Suprapubic skin (tissue), 4 donors: ENCODE measurements at regions not wholly inside any gene's neighbourhood (a gene's known extent, or its start where the extent isn't known, plus 50 kb on each side); places are given as distances from the start of the nearest gene placed in this dataset.

ENCODE experiments used
- DNase-seq, 2 donors: peaks; one replicate each; pipeline ENCODE4 v3.0.0-alpha.2; 2019; ENCODE audit warnings: low spot score in 2 of 2
- H3K27ac ChIP-seq: fragments of 200-600 bp; sonication (generic); one replicate; pipeline ENCODE4 v1.5.1; 2019
- H3K27me3 ChIP-seq: fragments of 200-600 bp; sonication (generic); one replicate; pipeline ENCODE4 v1.5.1; 2019
- H3K36me3 ChIP-seq: fragments of 200-600 bp; sonication (generic); one replicate; pipeline ENCODE4 v1.5.1; 2019
- H3K4me1 ChIP-seq: fragments of 200-600 bp; sonication (generic); one replicate; pipeline ENCODE4 v1.5.1; 2019
- H3K4me3 ChIP-seq: fragments of 200-600 bp; sonication (generic); one replicate; pipeline ENCODE4 v1.5.1; 2019; ENCODE audit warnings: mild to moderate bottlenecking
- H3K9me3 ChIP-seq: fragments of 200-600 bp; sonication (generic); one replicate; pipeline ENCODE4 v1.5.1; 2019
- CTCF ChIP-seq, 2 donors: fragments of 200-600 bp in 1 of 2; fragments of 450-650 bp in 1 of 2; sonication (generic) in 1 of 2; IDR thresholded peaks; one replicate each; pipeline ENCODE4 v1.5.1; 2016 to 2019; ENCODE audit warnings: antibody characterized with exemption in 2 of 2, mild to moderate bottlenecking in 1 of 2, moderate library complexity in 1 of 2
- EP300 ChIP-seq: sonication (generic); formaldehyde crosslinking; IDR thresholded peaks from one replicate; pipeline ENCODE4 v1.6.1; 2017; ENCODE audit warnings: antibody characterized with exemption
- POLR2A ChIP-seq, 2 donors: fragments of 450-650 bp; IDR thresholded peaks; one replicate each; pipeline ENCODE4 v1.6.1; 2017; ENCODE audit warnings: antibody characterized with exemption in 2 of 2, mild to moderate bottlenecking in 2 of 2, moderate library complexity in 2 of 2
- POLR2AphosphoS5 ChIP-seq, 3 donors: sonication (generic); formaldehyde crosslinking; IDR thresholded peaks; one replicate each; pipeline ENCODE4 v1.6.1; 2017; ENCODE audit warnings: antibody characterized with exemption in 3 of 3
- WGBS: methylation state at CpG from one replicate; pipeline ENCODE4 v1.1.5; 2018; 5-methylcytosine and 5-hydroxymethylcytosine counted together

DNA sequence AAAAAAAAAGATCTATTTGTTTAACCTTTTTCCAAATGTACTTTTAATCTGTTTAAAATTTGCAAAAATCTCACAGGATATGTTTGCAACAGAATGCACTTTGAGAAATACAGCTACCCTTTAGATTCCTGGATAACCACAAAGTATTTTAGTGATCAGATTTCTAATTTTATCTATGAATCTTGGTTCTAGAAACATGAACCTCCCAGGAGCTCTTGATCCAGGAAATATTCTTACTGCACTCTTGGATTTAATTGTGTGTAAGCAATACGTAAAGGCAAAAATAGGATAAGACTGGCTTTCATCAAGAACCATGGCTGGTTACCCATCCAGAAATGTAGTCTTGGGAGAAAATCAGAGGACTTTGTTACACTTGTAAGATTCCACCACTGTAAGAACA is 1581.8 kb upstream of the WWC1 start:
- Histone ChIP-seq H3K4me3 (no peak overlapping the region), H3K4me1 (no peaks in the 10 kb centered on the region), H3K36me3 (no peaks in the 10 kb centered on the region), H3K27ac (no peak overlapping the region), H3K27me3 (no peaks in the 10 kb centered on the region), H3K9me3 (no peaks in the 10 kb centered on the region)
- 66% methylated on average over 1 of the region's 1 CpG for WGBS
- TF ChIP-seq CTCF (IDR thresholded peaks at IDR 0.05) (no peak), EP300 (no peak), POLR2AphosphoS5 (IDR thresholded peaks at IDR 0.05) (no peak), POLR2A (IDR thresholded peaks at IDR 0.05) (no peak)
- DNase-seq, result no peak

DNA sequence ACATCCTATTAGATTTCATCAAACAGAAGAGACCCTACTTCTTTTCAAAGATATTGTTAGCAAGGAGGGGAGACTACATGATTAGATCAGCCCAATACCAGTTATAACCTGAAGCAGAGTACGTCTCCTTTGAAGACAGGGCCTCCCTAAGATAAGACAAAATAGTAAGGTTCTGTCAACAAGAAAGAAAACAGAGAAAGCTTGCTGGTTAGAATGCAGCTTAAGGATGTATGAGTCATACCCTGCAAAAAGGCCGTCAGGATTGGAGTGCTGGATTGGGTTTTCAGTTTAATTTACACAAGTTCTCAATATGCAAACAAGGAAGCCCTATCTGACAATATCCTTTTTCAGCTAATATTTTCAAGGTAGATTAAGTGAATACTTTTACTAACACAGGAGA is 1581.2 kb upstream of the WWC1 start:
- no peaks in the 10 kb centered on the region for H3K9me3 ChIP-seq
- H3K4me1 ChIP-seq, result no peaks in the 10 kb centered on the region
- no peak overlapping the region for H3K4me3 ChIP-seq
- 41% methylated on average over 2 of the region's 2 CpGs for WGBS
- no peaks in the 10 kb centered on the region for H3K27me3 ChIP-seq
- no peak for TF ChIP-seq CTCF (IDR thresholded peaks at IDR 0.05)
- TF ChIP-seq POLR2AphosphoS5 (IDR thresholded peaks at IDR 0.05), result no peak
- no peak for TF ChIP-seq EP300
- TF ChIP-seq POLR2A (IDR thresholded peaks at IDR 0.05), result no peak
- no peak for DNase-seq
- no peaks in the 10 kb centered on the region for H3K36me3 ChIP-seq
- no peak overlapping the region for H3K27ac ChIP-seq

DNA sequence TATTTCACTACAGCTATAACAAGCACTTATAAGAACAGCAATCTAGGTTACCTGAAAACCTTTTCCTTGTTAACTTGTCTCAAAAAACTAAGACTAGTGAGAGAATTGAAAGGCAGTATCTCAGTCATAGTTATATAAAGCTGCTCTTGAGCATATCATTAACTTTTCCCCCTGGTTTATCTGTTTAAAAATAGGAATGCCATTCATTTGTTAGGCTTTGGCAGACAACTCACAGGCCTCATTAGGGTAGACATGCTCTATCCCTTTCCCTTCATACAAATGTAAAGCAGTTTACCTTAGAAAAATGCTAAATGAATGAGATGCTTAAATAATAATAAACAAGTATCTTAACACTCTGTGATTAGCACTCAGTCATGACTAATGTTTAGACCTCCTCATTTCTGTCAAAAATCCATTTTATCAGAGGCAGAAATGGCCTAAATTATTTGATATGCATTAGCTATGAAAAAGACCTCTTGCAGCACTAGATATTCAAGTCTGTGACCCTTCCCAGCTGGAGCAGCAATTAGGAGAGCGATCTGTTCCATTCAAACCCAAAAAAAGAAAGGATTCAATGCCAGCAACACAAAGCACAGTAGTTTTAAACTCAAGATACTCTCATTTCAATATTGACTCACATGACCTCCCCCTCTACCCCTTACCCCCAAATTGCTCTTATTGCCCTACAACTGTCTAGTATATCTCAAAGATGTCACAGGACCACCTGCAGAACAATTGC is 1578.8 kb upstream of the WWC1 start:
- H3K4me1 ChIP-seq, result no peaks in the 10 kb centered on the region
- WGBS, result 91% methylated on average over 1 of the region's 1 CpG
- H3K9me3 ChIP-seq, result no peaks in the 10 kb centered on the region
- H3K27me3 ChIP-seq, result no peaks in the 10 kb centered on the region
- DNase-seq, result no peak
- H3K27ac ChIP-seq, result no peak overlapping the region
- H3K36me3 ChIP-seq, result no peaks in the 10 kb centered on the region
- TF ChIP-seq CTCF (IDR thresholded peaks at IDR 0.05), result no peak
- no peak for TF ChIP-seq EP300
- TF ChIP-seq POLR2AphosphoS5 (IDR thresholded peaks at IDR 0.05), result no peak
- no peak for TF ChIP-seq POLR2A (IDR thresholded peaks at IDR 0.05)
- no peak overlapping the region for H3K4me3 ChIP-seq

DNA sequence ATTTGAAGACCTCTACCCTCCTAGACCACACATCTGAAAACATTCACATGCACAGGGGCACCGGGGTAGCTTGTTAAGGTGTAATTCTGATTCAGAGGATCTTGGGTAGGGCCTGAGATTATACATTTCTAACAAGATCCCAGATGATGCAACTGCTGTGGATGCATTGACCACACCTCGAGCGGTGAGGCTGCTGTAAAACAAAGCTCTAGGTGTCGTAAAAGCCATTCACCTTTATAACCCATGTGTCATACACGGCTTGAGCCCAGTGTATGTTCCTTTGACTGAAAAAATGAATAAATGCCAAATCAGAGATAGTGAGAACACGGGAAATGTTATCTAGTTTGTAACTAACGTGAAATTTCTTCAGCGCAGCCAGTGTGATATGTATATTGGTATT is 1578.2 kb upstream of the WWC1 start:
- Histone ChIP-seq H3K4me1 (no peaks in the 10 kb centered on the region), H3K36me3 (no peaks in the 10 kb centered on the region), H3K27ac (no peak overlapping the region), H3K27me3 (no peaks in the 10 kb centered on the region), H3K9me3 (no peaks in the 10 kb centered on the region), H3K4me3 (no peak overlapping the region)
- WGBS, result 81% methylated on average over 8 of the region's 8 CpGs
- TF ChIP-seq POLR2A (IDR thresholded peaks at IDR 0.05) (no peak), EP300 (no peak), CTCF (IDR thresholded peaks at IDR 0.05) (no peak), POLR2AphosphoS5 (IDR thresholded peaks at IDR 0.05) (no peak)
- DNase-seq, result no peak

- DNase-seq, result no peak
- Histone ChIP-seq H3K4me1 (no peaks in the 10 kb centered on the region), H3K27ac (no peak overlapping the region), H3K4me3 (no peak overlapping the region), H3K9me3 (no peaks in the 10 kb centered on the region), H3K36me3 (no peaks in the 10 kb centered on the region), H3K27me3 (no peaks in the 10 kb centered on the region)
- TF ChIP-seq CTCF (IDR thresholded peaks at IDR 0.05), result no peak
- no peak for TF ChIP-seq EP300
- no peak for TF ChIP-seq POLR2AphosphoS5 (IDR thresholded peaks at IDR 0.05)
- TF ChIP-seq POLR2A (IDR thresholded peaks at IDR 0.05), result no peak
- WGBS, result 74% methylated on average over 6 of the region's 6 CpGs
Measured at GRCh38 chr5:166716856-166717492, 1574.5 kb upstream of the WWC1 start.
